OCI-LY1 (cell line): ENCODE measurements at regions not wholly inside any gene's neighbourhood (a gene's known extent, or its start where the extent isn't known, plus 50 kb on each side); places are given as distances from the start of the nearest gene placed in this dataset.

ENCODE experiments used
- EZH2 ChIP-seq: fragments of 200-600 bp; sonication (generic), shearing (Covaris generic); IDR thresholded peaks from 2 replicates; pipeline ENCODE4 v1.8.0; 2017; ENCODE audit warnings: borderline replicate concordance, mixed run types, mild to moderate bottlenecking, antibody characterized with exemption, low read length, moderate library complexity, mixed read lengths
- TF ChIP-seq, protein P1 (sequence below): fragments of 200-600 bp; sonication (generic), shearing (Covaris generic); IDR thresholded peaks from 2 replicates; pipeline ENCODE4 v1.5.1; 2017; ENCODE audit warnings: mild to moderate bottlenecking, antibody characterized with exemption, low read length, moderate library complexity, mixed read lengths

DNA sequence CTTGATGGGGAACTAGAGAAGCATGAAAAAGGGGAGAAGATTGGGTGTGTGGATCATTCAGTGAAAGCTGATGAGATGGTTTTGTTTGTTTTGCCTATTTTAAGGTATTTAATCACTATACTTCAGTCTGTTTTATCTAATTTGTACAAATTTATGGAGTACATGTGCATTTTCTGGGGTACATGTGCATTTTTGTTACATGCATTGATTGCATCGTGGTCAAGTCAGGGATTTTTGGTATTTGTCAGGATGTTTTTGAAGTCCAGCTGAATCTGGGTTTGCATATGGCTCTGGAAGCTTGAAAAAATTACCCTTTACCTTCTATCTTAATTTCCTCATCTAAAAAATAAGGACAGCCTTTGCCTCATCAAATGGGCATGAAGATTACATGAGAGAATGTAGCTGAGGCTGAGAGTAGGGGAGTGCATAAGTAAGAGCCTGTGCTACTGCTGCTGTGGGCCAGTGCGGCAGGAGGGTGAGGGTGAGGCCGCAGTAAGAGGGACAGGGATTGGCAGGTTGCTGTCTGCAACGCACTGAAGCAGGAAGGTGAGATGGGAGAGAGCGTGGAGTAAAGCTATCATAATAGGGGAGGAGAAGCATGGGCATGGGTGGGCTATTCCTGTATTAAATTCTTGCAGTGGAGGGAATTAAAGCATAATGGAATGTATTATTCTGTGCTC, 139.8 kb downstream of the NPR3 start:
- TF ChIP-seq, protein P1, sequence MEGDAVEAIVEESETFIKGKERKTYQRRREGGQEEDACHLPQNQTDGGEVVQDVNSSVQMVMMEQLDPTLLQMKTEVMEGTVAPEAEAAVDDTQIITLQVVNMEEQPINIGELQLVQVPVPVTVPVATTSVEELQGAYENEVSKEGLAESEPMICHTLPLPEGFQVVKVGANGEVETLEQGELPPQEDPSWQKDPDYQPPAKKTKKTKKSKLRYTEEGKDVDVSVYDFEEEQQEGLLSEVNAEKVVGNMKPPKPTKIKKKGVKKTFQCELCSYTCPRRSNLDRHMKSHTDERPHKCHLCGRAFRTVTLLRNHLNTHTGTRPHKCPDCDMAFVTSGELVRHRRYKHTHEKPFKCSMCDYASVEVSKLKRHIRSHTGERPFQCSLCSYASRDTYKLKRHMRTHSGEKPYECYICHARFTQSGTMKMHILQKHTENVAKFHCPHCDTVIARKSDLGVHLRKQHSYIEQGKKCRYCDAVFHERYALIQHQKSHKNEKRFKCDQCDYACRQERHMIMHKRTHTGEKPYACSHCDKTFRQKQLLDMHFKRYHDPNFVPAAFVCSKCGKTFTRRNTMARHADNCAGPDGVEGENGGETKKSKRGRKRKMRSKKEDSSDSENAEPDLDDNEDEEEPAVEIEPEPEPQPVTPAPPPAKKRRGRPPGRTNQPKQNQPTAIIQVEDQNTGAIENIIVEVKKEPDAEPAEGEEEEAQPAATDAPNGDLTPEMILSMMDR = no peak
- no peak for TF ChIP-seq EZH2
